ENCODE measurements at regions not wholly inside any gene's neighbourhood (a gene's known extent, or its start where the extent isn't known, plus 50 kb on each side); places are given as distances from the start of the nearest gene placed in this dataset.

DNA sequence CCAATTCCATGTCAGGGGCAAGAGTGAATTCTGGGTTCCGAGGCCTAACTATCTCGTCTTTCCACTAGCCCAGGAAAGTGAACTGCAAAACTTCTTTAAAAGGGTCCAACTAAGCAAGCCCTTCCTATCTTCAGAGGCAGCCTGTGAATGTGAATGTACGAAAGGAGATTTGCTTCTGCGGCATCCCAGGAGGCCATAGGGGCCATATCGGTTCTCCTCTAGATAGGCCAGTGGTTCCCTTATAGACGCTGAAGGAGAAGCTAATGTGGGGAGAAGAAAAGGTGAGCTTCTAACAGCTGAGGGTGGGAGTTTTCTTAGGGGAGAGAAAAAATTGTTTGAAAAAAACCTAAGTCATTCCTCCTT lies 128.0 kb upstream of the C1orf174 start:
- no peak overlapping the region for H3K9ac ChIP-seq (ENCODE audit: insufficient read length, low read depth)
- no peak overlapping the region for H3K4me3 ChIP-seq (ENCODE audit: insufficient read length, low read depth)
- H3K36me3 ChIP-seq (ENCODE audit: insufficient read depth, insufficient read length, low read length), result no peaks in the 10 kb centered on the region
- no peaks in the 10 kb centered on the region for H3K27me3 ChIP-seq (ENCODE audit: insufficient read depth, insufficient read length)
- H3K9me3 ChIP-seq (ENCODE audit: insufficient read depth, low read length), result no peaks in the 10 kb centered on the region
- TF ChIP-seq SUZ12 (IDR thresholded peaks at IDR 0.05; ENCODE audit: extremely low read depth, insufficient read depth, insufficient read length), result no peak
- no peak for TF ChIP-seq YY1 (IDR thresholded peaks at IDR 0.05; ENCODE audit: insufficient read depth, insufficient read length)
- TF ChIP-seq ZNF274 (IDR thresholded peaks at IDR 0.05; ENCODE audit: low read depth, low read length), result no peak
- H3K4me1 ChIP-seq (ENCODE audit: insufficient read depth, insufficient read length), result no peaks in the 10 kb centered on the region
- DNase-seq (ENCODE audit: low read depth, low spot score), result no peak

DNA sequence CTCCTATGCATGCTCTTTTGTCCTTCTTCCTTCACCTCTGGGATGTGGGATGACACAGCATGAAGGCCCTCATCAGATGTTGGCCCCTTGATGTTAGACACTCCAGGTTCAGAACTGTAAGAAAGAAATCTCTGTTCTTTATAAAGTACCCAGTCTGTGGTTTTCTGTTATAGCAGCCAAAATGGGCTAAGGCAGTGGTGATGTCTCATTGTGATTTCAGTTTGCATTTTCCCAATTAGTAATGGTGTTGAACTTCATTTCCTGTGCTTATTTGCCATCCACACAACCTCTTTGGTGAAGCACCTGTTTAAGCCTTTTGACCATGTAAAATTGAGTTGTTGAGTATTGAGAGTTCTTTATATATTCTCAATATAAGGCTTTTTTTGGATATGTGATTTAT lies 129.3 kb upstream of the C1orf174 start:
- Histone ChIP-seq H3K9me3 (ENCODE audit: insufficient read depth, low read length) (no peaks in the 10 kb centered on the region), H3K36me3 (ENCODE audit: insufficient read depth, insufficient read length, low read length) (no peaks in the 10 kb centered on the region), H3K4me1 (ENCODE audit: insufficient read depth, insufficient read length) (peaks cover 2% of the 10 kb centered on the region), H3K9ac (ENCODE audit: insufficient read length, low read depth) (no peak overlapping the region), H3K4me3 (ENCODE audit: insufficient read length, low read depth) (no peak overlapping the region), H3K27me3 (ENCODE audit: insufficient read depth, insufficient read length) (no peaks in the 10 kb centered on the region)
- TF ChIP-seq SUZ12 (IDR thresholded peaks at IDR 0.05; ENCODE audit: extremely low read depth, insufficient read depth, insufficient read length) (no peak), ZNF274 (IDR thresholded peaks at IDR 0.05; ENCODE audit: low read depth, low read length) (no peak), YY1 (IDR thresholded peaks at IDR 0.05; ENCODE audit: insufficient read depth, insufficient read length) (no peak)
- DNase-seq (ENCODE audit: low read depth, low spot score), result no peak

DNA sequence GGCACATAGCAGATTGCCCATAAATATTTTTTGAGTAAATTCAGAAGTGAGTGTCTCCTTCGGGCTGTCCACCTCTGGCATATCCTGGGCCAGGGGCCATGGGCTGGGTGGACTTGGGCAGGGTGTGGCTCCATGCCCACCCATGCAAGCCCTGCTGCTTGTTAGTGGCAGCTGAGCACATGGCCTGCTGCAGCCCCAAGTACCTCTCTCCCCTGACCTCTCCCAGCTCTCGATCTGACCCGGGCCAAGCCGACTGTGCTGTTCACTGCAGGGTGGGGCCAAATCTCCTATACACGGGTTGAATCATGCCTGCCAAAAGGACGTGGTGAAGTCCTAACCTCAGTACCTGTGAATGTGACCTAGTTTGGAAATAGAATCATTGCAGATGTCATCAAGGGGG lies 132.5 kb upstream of the C1orf174 start:
- DNase-seq (ENCODE audit: low read depth, low spot score), result no peak
- no peaks in the 10 kb centered on the region for H3K9me3 ChIP-seq (ENCODE audit: insufficient read depth, low read length)
- no peak overlapping the region for H3K9ac ChIP-seq (ENCODE audit: insufficient read length, low read depth)
- H3K36me3 ChIP-seq (ENCODE audit: insufficient read depth, insufficient read length, low read length), result no peaks in the 10 kb centered on the region
- H3K4me3 ChIP-seq (ENCODE audit: insufficient read length, low read depth), result no peak overlapping the region
- no peaks in the 10 kb centered on the region for H3K27me3 ChIP-seq (ENCODE audit: insufficient read depth, insufficient read length)
- TF ChIP-seq ZNF274 (IDR thresholded peaks at IDR 0.05; ENCODE audit: low read depth, low read length), result no peak
- no peak for TF ChIP-seq YY1 (IDR thresholded peaks at IDR 0.05; ENCODE audit: insufficient read depth, insufficient read length)
- TF ChIP-seq SUZ12 (IDR thresholded peaks at IDR 0.05; ENCODE audit: extremely low read depth, insufficient read depth, insufficient read length), result no peak
- H3K4me1 ChIP-seq (ENCODE audit: insufficient read depth, insufficient read length), result peaks cover 6% of the 10 kb centered on the region

DNA sequence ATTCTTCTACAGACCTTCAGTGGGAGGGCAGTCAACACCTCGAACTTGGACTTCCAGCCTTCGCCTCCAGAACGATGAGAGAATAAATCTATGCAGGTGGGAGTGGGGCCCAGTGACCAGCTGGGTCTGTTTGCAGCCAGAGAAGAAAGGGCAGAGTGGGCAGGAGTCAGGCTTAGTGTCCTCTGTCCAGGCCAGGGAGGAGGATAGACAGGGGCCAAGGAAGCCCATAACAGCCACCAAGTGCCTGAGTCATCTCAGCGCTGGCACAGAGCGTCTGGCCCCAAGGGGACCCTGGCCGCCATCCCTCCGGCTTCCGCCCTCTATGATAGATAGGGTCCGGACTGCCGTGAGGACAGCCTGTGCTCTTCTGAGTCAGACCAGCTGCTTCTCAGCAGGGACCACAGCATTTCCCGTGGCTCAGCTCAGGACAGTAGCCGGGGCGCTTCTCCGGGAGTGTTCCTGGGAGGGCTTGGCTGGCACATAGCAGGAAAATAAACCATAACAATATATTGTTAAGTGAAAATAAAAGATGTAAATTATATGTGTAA lies 133.1 kb upstream of the C1orf174 start:
- Histone ChIP-seq H3K9ac (ENCODE audit: insufficient read length, low read depth) (no peak overlapping the region), H3K27me3 (ENCODE audit: insufficient read depth, insufficient read length) (no peaks in the 10 kb centered on the region), H3K9me3 (ENCODE audit: insufficient read depth, low read length) (no peaks in the 10 kb centered on the region), H3K4me3 (ENCODE audit: insufficient read length, low read depth) (no peak overlapping the region), H3K36me3 (ENCODE audit: insufficient read depth, insufficient read length, low read length) (no peaks in the 10 kb centered on the region), H3K4me1 (ENCODE audit: insufficient read depth, insufficient read length) (peaks cover 6% of the 10 kb centered on the region)
- TF ChIP-seq YY1 (IDR thresholded peaks at IDR 0.05; ENCODE audit: insufficient read depth, insufficient read length), result no peak
- no peak for TF ChIP-seq SUZ12 (IDR thresholded peaks at IDR 0.05; ENCODE audit: extremely low read depth, insufficient read depth, insufficient read length)
- no peak for TF ChIP-seq ZNF274 (IDR thresholded peaks at IDR 0.05; ENCODE audit: low read depth, low read length)
- DNase-seq (ENCODE audit: low read depth, low spot score), result no peak

DNA sequence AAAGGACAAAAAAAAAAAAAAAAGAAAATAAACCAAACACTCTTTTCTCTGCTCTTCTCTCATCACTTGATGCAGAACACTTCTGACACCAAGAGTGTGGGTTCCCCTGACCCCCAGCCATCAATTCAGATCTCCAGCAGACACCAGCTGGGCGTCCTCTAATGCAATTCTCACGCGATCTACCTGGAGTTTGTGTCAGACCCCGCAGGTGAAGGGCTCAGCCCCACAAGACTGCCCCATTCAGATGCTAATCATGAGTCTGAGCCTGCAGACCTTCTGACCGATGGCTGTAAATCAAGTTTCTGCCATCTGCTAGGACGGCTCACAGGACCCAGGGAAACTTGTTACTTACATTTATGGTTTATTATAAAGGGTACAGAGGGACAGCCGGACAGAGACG lies 133.6 kb upstream of the C1orf174 start:
- Histone ChIP-seq H3K27me3 (ENCODE audit: insufficient read depth, insufficient read length) (no peaks in the 10 kb centered on the region), H3K9me3 (ENCODE audit: insufficient read depth, low read length) (no peaks in the 10 kb centered on the region), H3K36me3 (ENCODE audit: insufficient read depth, insufficient read length, low read length) (no peaks in the 10 kb centered on the region), H3K4me3 (ENCODE audit: insufficient read length, low read depth) (no peak overlapping the region), H3K4me1 (ENCODE audit: insufficient read depth, insufficient read length) (peaks cover 6% of the 10 kb centered on the region), H3K9ac (ENCODE audit: insufficient read length, low read depth) (no peak overlapping the region)
- DNase-seq (ENCODE audit: low read depth, low spot score), result peak; percentile 23
- TF ChIP-seq YY1 (IDR thresholded peaks at IDR 0.05; ENCODE audit: insufficient read depth, insufficient read length), result no peak
- TF ChIP-seq SUZ12 (IDR thresholded peaks at IDR 0.05; ENCODE audit: extremely low read depth, insufficient read depth, insufficient read length), result no peak
- TF ChIP-seq ZNF274 (IDR thresholded peaks at IDR 0.05; ENCODE audit: low read depth, low read length), result no peak

DNA sequence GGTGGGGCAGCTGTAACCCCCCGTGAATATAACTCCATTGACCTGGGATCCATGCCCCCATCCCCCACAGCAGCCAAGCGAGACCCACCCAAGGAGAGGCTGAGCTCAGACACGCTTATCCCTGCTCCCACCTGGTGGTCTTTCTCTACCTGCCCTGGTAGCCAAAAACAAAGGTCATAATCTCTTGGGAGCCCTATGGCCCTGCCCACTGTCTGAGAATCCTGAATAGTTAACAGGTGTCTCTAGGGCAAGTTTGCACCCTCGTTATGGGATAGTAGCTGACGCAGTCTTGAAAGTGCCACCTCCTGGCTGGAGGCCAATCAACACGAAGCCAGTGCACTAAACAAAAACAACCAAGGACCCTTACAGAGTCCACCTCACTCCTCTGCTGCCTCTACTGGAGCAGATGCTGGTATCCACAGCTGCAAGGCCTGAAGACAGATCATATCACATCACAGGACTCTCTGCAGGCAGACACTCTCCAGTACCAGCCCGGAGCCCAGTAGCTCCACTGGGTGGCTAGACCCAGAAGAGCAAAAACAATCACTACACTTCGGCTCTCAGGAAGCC lies 134.3 kb upstream of the C1orf174 start:
- H3K9ac ChIP-seq (ENCODE audit: insufficient read length, low read depth), result no peak overlapping the region
- H3K4me1 ChIP-seq (ENCODE audit: insufficient read depth, insufficient read length), result peaks cover 6% of the 10 kb centered on the region
- no peaks in the 10 kb centered on the region for H3K36me3 ChIP-seq (ENCODE audit: insufficient read depth, insufficient read length, low read length)
- 0 out of 2 replicates have a peak, but pooled peaks cover under 1% of the 10 kb centered on the region for H3K9me3 ChIP-seq (ENCODE audit: insufficient read depth, low read length)
- TF ChIP-seq YY1 (IDR thresholded peaks at IDR 0.05; ENCODE audit: insufficient read depth, insufficient read length) (no peak), SUZ12 (IDR thresholded peaks at IDR 0.05; ENCODE audit: extremely low read depth, insufficient read depth, insufficient read length) (no peak), ZNF274 (IDR thresholded peaks at IDR 0.05; ENCODE audit: low read depth, low read length) (no peak)
- no peaks in the 10 kb centered on the region for H3K27me3 ChIP-seq (ENCODE audit: insufficient read depth, insufficient read length)
- H3K4me3 ChIP-seq (ENCODE audit: insufficient read length, low read depth), result no peak overlapping the region
- no peak for DNase-seq (ENCODE audit: low read depth, low spot score)

DNA sequence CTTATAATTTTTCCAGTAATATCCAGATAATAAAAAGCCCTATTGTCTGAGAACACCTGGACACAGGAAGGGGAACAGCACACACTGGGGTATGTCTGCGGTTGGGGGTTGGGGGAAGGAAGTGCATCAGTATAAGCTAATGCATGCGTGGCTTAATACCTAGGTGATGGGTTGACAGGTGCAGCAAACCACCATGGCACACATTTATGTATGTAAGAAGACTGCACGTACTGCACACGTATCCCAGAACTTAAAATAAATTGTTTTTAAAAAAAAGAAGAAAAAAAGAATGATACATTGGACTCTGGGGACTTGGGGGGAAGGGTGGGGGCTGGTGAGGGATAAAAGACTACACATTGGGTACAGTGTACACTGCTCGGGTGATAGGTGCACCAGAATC lies 144.9 kb upstream of the C1orf174 start:
- Histone ChIP-seq H3K4me1 (ENCODE audit: insufficient read depth, insufficient read length) (peaks cover 2% of the 10 kb centered on the region), H3K27me3 (ENCODE audit: insufficient read depth, insufficient read length) (peaks cover 2% of the 10 kb centered on the region), H3K4me3 (ENCODE audit: insufficient read length, low read depth) (no peak overlapping the region), H3K36me3 (ENCODE audit: insufficient read depth, insufficient read length, low read length) (no peaks in the 10 kb centered on the region), H3K9me3 (ENCODE audit: insufficient read depth, low read length) (no peaks in the 10 kb centered on the region; the same call in 1 of the 2 replicates), H3K9ac (ENCODE audit: insufficient read length, low read depth) (no peak overlapping the region)
- TF ChIP-seq ZNF274 (IDR thresholded peaks at IDR 0.05; ENCODE audit: low read depth, low read length), result no peak
- TF ChIP-seq YY1 (IDR thresholded peaks at IDR 0.05; ENCODE audit: insufficient read depth, insufficient read length), result no peak
- no peak for TF ChIP-seq SUZ12 (IDR thresholded peaks at IDR 0.05; ENCODE audit: extremely low read depth, insufficient read depth, insufficient read length)
- DNase-seq (ENCODE audit: low read depth, low spot score), result no peak

Measured in NT2/D1 (cell line).